AG04449 (cell line): ENCODE measurements at regions not wholly inside any gene's neighbourhood (a gene's known extent, or its start where the extent isn't known, plus 50 kb on each side); places are given as distances from the start of the nearest gene placed in this dataset.

Experiments used
- CTCF ChIA-PET: fragments of 350-600 bp; formaldehyde crosslinking; extraction: SDS; loops from one replicate; lab custom pipeline; 2021; ENCODE audit warnings: antibody characterized with exemption; lab: Yijun Ruan, JAX
- POLR2A ChIA-PET: fragments of 400-600, 350-600 bp; formaldehyde crosslinking; extraction: SDS; loops from one replicate; lab custom pipeline; 2020; ENCODE audit warnings: antibody characterized with exemption, inconsistent platforms; lab: Yijun Ruan, JAX
- DNase-seq: peaks from one replicate; pipeline ENCODE4 v3.0.0-alpha.2; 2010; ENCODE audit warnings: low read depth, low spot score
- H3K4me3 ChIP-seq: 2 replicates; pipeline ENCODE4 v1.5.1; 2011; ENCODE audit warnings: low read depth, mild to moderate bottlenecking, control low read depth, low read length
- TF ChIP-seq, protein P1 (sequence below): IDR thresholded peaks from one replicate; pipeline ENCODE4 v1.5.1; 2011; ENCODE audit warnings: mild to moderate bottlenecking, moderate library complexity, low read length, control low read depth, inconsistent platforms; ENCODE audit not compliant: insufficient read depth; ENCODE audit errors: missing control alignments

DNA sequence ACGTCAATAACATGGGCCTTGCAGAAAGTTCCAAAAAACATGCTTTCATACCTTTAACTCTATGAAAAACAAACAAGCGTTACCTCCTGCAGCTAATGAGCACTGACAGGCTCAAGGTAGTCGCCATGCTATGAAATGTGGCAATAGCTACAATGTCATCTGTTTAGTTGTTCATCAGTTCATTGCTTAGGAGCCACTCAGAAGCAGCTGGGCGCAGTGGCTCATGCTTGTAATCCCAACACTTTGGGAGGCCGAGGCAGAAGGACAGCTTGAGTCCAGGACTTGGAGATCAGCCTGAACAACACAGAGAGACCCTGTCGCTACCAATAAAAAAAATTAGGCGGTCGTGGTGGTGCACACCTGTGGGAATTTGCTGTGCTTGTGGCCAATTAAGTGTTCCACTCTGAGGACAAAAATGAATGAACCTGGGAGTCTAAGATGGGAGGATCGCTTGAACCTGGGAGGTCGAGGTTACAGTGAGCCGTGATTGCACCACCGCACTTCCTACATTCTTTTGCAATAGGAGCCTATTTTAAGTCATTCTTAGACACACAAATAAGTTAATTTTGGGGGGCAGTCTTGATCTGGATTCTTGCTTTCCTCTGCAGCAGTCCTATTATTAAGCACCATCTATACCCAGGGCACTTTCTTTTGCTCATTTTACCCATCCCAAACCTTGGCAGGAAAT is 276.2 kb upstream of the KLF14 start:
- H3K4me3 ChIP-seq, result no peak overlapping the region
- CTCF ChIA-PET, result interaction anchor here (0.6 to 4.4 kb wide), 9 partner anchors 15 to 122 kb away, joined by 3 to 32 read pairs (median 3); no protein-coding TSS in a partner anchor
- DNase-seq, result no peak
- TF ChIP-seq, protein P1, sequence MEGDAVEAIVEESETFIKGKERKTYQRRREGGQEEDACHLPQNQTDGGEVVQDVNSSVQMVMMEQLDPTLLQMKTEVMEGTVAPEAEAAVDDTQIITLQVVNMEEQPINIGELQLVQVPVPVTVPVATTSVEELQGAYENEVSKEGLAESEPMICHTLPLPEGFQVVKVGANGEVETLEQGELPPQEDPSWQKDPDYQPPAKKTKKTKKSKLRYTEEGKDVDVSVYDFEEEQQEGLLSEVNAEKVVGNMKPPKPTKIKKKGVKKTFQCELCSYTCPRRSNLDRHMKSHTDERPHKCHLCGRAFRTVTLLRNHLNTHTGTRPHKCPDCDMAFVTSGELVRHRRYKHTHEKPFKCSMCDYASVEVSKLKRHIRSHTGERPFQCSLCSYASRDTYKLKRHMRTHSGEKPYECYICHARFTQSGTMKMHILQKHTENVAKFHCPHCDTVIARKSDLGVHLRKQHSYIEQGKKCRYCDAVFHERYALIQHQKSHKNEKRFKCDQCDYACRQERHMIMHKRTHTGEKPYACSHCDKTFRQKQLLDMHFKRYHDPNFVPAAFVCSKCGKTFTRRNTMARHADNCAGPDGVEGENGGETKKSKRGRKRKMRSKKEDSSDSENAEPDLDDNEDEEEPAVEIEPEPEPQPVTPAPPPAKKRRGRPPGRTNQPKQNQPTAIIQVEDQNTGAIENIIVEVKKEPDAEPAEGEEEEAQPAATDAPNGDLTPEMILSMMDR, result no peak
- POLR2A ChIA-PET, result interaction anchor here (0.6 to 1.0 kb wide), 2 partner anchors 45 to 98 kb away, joined by 4 read pairs; no protein-coding TSS in a partner anchor

DNA sequence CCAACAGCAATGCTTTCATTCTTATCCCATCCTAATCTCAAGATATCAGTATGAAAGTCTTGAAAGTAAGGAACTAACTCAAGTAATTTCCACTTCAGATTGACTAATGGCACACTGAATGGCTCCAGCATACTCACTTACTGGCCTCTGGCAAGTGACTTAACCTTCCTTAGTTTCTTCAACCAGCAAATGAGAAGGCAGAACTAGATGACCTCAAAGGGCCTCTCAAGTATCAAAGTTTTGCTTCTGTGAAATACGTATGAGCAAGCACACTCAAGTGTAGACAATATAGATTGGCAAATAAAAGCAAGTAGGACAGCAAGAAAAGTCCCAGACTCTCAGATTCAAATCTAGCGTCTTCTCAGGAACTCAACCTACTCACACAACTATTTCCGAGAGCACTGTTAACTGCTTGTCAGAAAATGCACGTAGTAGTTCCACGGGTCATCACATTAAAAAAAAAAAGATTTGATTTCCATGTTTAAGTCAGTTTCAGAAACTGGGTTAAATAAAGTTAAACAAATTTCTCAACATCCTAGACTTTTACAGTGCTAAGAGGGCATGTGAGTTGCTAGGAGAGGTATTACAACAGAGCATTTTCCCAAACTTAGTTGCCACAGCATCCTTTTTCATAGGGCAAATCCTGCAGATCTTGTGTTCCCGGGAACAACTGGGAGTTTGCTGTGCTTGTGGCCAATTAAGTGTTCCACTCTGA is 276.9 kb upstream of the KLF14 start:
- CTCF ChIA-PET, result interaction anchor here (0.9 to 2.5 kb wide), 2 partner anchors 50 to 115 kb away, joined by 3 to 14 read pairs; no protein-coding TSS in a partner anchor
- DNase-seq, result no peak
- TF ChIP-seq, protein P1, result no peak
- POLR2A ChIA-PET, result no interaction called here
- no peak overlapping the region for H3K4me3 ChIP-seq

DNA sequence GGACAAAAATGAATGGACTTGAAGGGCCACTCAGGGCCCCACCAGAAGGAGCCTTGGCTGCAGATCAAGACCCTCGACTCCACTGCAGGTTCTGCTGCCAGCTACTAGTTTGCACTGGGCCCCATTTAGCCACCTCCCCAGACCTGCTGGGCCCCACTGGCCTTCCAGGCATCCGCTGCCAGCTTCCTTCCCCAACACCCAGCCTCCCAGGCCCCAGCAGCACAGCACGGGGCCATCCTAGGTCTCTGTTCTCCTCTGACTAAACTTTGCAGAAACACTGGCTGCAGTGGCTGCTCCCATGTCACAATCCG is 277.4 kb upstream of the KLF14 start:
- TF ChIP-seq, protein P1, result no peak
- H3K4me3 ChIP-seq, result no peak overlapping the region
- CTCF ChIA-PET, result interaction anchor here (0.9 to 2.5 kb wide), 2 partner anchors 51 to 115 kb away, joined by 3 to 14 read pairs; no protein-coding TSS in a partner anchor
- DNase-seq, result no peak
- POLR2A ChIA-PET, result no interaction called here

DNA sequence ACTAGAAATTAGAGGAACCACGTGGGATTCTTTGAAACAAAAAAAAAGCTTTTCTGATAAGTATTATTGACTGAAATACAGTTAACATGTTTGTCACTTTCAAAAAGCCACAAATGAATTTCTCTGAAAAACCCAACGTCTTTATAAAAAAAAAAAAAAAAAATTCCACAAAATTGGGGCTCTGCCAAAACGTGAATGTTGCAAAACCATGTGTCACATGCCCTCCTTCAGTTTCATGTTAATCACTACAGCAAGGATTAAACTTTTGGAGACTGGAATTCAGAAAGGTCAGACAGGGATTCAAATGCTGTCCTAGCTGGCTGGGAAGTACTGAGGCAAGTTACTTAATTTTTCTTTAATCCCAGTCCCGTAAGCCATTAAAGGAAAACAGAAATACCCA is 278.0 kb upstream of the KLF14 start:
- H3K4me3 ChIP-seq, result no peak overlapping the region
- ChIA-PET POLR2A (interaction anchor here (0.7 kb wide), 1 partner anchor 42 kb away, joined by 3 read pairs; no protein-coding TSS in a partner anchor), CTCF (interaction anchor here (0.9 to 3.1 kb wide), 5 partner anchors 28 to 116 kb away, joined by 3 to 16 read pairs (median 5); no protein-coding TSS in a partner anchor)
- TF ChIP-seq, protein P1, result no peak
- peak; percentile 82 for DNase-seq

DNA sequence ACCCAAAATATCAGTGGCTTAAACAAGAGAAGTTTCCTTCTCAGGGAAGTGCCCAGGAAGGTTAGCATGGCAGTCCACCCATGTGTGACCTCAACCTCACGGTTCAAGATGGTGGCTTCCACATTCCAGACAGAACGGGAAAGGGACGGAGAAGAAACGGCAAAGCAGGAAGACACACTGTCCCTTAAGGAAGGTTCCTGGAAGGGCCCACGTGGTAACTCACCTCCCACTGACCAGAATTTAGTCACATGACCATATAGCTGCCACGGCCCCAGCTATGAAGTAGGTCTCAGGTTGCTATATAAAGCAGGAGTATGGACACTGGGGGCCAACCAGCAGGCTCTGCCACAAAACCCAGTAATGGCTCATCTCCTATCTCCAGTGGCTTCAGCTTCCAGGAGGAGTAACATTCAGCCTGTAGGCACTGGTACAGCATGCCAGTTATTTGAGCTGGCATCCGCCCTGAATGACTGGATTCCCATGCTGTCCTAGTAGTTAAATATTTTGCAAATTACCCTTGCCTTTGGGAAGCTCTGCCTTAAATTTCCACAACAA is 278.5 kb upstream of the KLF14 start:
- ChIA-PET POLR2A (interaction anchor here (0.7 kb wide), 1 partner anchor 43 kb away, joined by 3 read pairs; no protein-coding TSS in a partner anchor), CTCF (interaction anchor here (0.9 to 3.1 kb wide), 5 partner anchors 10 to 116 kb away, joined by 3 to 16 read pairs (median 5); no protein-coding TSS in a partner anchor)
- TF ChIP-seq, protein P1, result no peak
- H3K4me3 ChIP-seq, result no peak overlapping the region; the same call in 1 of the 2 replicates
- no peak for DNase-seq
